ENCODE measurements at regions not wholly inside any gene's neighbourhood (a gene's known extent, or its start where the extent isn't known, plus 50 kb on each side); places are given as distances from the start of the nearest gene placed in this dataset.

GRCh38 chr2:18125303-18125702 is 246.8 kb downstream of the KCNS3 start:
- no peak overlapping the region for H3K4me3 ChIP-seq (ENCODE audit: low read depth, low read length)
- DNase-seq (ENCODE audit: low read depth) = no peak
- peaks cover 5% of the 10 kb centered on the region; the same call in 1 of the 2 replicates for H3K27me3 ChIP-seq (ENCODE audit: control insufficient read depth, insufficient read depth, low read length)
- H3K36me3 ChIP-seq (ENCODE audit: control insufficient read depth, insufficient read depth, low read length) = no peaks in the 10 kb centered on the region
- CTCF ChIA-PET = no interaction called here
- TF ChIP-seq, protein P1, sequence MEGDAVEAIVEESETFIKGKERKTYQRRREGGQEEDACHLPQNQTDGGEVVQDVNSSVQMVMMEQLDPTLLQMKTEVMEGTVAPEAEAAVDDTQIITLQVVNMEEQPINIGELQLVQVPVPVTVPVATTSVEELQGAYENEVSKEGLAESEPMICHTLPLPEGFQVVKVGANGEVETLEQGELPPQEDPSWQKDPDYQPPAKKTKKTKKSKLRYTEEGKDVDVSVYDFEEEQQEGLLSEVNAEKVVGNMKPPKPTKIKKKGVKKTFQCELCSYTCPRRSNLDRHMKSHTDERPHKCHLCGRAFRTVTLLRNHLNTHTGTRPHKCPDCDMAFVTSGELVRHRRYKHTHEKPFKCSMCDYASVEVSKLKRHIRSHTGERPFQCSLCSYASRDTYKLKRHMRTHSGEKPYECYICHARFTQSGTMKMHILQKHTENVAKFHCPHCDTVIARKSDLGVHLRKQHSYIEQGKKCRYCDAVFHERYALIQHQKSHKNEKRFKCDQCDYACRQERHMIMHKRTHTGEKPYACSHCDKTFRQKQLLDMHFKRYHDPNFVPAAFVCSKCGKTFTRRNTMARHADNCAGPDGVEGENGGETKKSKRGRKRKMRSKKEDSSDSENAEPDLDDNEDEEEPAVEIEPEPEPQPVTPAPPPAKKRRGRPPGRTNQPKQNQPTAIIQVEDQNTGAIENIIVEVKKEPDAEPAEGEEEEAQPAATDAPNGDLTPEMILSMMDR (IDR thresholded peaks at IDR 0.05; ENCODE audit: insufficient read depth, low read depth, low read length) = no peak
- POLR2A ChIA-PET = no interaction called here

GRCh38 chr2:18124116-18124835 is 245.8 kb downstream of the KCNS3 start:
- CTCF ChIA-PET = no interaction called here
- Histone ChIP-seq H3K27me3 (ENCODE audit: control insufficient read depth, insufficient read depth, low read length) (0 out of 2 replicates have a peak, but pooled peaks cover 2% of the 10 kb centered on the region), H3K4me3 (ENCODE audit: low read depth, low read length) (no peak overlapping the region), H3K36me3 (ENCODE audit: control insufficient read depth, insufficient read depth, low read length) (no peaks in the 10 kb centered on the region)
- TF ChIP-seq, protein P1 (IDR thresholded peaks at IDR 0.05; ENCODE audit: insufficient read depth, low read depth, low read length) = no peak
- POLR2A ChIA-PET = no interaction called here
- DNase-seq (ENCODE audit: low read depth) = no peak

DNA sequence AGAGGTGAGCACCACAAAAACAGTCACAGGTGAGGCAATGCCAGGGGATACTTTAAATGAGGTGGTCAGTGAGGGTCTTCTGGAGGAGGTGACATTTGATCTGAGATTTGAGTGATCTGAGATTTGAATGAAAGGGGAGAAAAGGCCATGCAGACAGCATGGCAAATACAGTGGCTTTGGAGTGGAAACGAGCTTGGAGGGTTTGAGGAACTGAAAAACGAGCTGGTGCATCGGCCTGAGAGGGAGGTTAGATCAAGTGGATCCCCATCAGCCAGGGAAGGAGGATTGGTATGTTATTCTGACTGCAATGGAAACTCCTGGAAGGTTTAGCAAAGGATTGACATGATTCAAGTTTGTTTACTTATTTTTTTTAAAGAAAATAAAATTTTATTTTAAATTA is 245.1 kb downstream of the KCNS3 start:
- TF ChIP-seq, protein P1 (IDR thresholded peaks at IDR 0.05; ENCODE audit: insufficient read depth, low read depth, low read length) = no peak
- CTCF ChIA-PET = no interaction called here
- Histone ChIP-seq H3K27me3 (ENCODE audit: control insufficient read depth, insufficient read depth, low read length) (peaks cover 2% of the 10 kb centered on the region; the same call in 1 of the 2 replicates), H3K4me3 (ENCODE audit: low read depth, low read length) (no peak overlapping the region), H3K36me3 (ENCODE audit: control insufficient read depth, insufficient read depth, low read length) (no peaks in the 10 kb centered on the region)
- POLR2A ChIA-PET = no interaction called here
- no peak for DNase-seq (ENCODE audit: low read depth)

- H3K36me3 ChIP-seq (ENCODE audit: control insufficient read depth, insufficient read depth, low read length) = no peaks in the 10 kb centered on the region
- H3K4me3 ChIP-seq (ENCODE audit: low read depth, low read length) = no peak overlapping the region
- TF ChIP-seq, protein P1 (IDR thresholded peaks at IDR 0.05; ENCODE audit: insufficient read depth, low read depth, low read length) = no peak
- ChIA-PET POLR2A (no interaction called here), CTCF (no interaction called here)
- DNase-seq (ENCODE audit: low read depth) = no peak
- H3K27me3 ChIP-seq (ENCODE audit: control insufficient read depth, insufficient read depth, low read length) = peaks cover 2% of the 10 kb centered on the region; the same call in 1 of the 2 replicates
Observed at GRCh38 chr2:18123211-18123570, 244.7 kb downstream of the KCNS3 start.

DNA sequence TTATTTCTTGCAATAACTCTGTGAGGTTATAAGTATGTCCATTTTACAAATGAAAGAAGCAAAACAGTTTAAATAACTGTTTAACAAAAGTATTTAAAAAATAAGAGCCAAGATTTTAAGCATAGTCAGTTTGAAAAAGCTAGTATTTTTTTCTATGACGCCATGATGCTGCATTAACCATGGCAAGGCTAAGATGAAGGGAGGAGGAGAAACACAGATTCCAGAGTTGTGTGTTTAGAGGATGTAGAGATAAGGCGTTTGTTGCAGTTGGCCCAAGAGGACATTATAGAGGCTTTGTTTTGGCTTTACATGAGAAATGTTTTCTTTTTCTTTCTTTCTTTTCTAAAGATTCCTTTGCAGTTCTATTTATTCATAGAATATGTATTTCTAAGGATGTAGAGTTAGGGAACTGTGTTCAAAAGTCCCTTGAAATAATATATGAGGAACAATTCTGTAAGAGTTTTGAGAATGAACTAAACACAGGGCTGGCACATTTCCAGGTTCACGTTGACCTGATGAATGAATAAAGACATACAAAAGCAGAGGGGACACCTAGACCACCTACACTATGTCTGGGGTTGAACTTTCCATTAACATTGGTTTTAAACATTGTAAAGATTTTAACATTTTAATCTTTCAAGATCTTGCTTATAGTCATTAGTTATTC is 244.2 kb downstream of the KCNS3 start:
- H3K4me3 ChIP-seq (ENCODE audit: low read depth, low read length) = no peak overlapping the region
- TF ChIP-seq, protein P1 (IDR thresholded peaks at IDR 0.05; ENCODE audit: insufficient read depth, low read depth, low read length) = no peak
- DNase-seq (ENCODE audit: low read depth) = no peak
- peaks cover 2% of the 10 kb centered on the region; the same call in 1 of the 2 replicates for H3K27me3 ChIP-seq (ENCODE audit: control insufficient read depth, insufficient read depth, low read length)
- POLR2A ChIA-PET = no interaction called here
- CTCF ChIA-PET = interaction anchor here (0.8 kb wide), 1 partner anchor 14 kb away, joined by 3 read pairs; no protein-coding TSS in a partner anchor
- no peaks in the 10 kb centered on the region for H3K36me3 ChIP-seq (ENCODE audit: control insufficient read depth, insufficient read depth, low read length)

Measured in BJ (cell line).